GM12872 (cell line): ENCODE measurements at regions not wholly inside any gene's neighbourhood (a gene's known extent, or its start where the extent isn't known, plus 50 kb on each side); places are given as distances from the start of the nearest gene placed in this dataset.

ENCODE experiments used
- CTCF ChIP-seq: IDR thresholded peaks from 3 replicates; pipeline ENCODE4 v1.5.1; 2011; ENCODE audit warnings: low read depth, mild to moderate bottlenecking, low read length, moderate library complexity; ENCODE audit not compliant: insufficient read depth

GRCh38 chr4:52192721-52193135, 141.6 kb downstream of the SPATA18 start:
- TF ChIP-seq CTCF = no peak

GRCh38 chr4:52195869-52196268, 144.8 kb downstream of the SPATA18 start:
- no peak for TF ChIP-seq CTCF

- no peak for TF ChIP-seq CTCF
Observed at GRCh38 chr4:52196606-52197130, 145.6 kb downstream of the SPATA18 start.

- TF ChIP-seq CTCF = no peak
Observed at GRCh38 chr4:52197306-52197705, 146.2 kb downstream of the SPATA18 start.

GRCh38 chr4:52198294-52198693, 147.2 kb downstream of the SPATA18 start:
- TF ChIP-seq CTCF = no peak

GRCh38 chr4:52199574-52200338, 148.7 kb downstream of the SPATA18 start:
- TF ChIP-seq CTCF = no peak

- TF ChIP-seq CTCF = no peak
Observed at GRCh38 chr4:52200339-52200725, 149.2 kb downstream of the SPATA18 start.
